NCI-H2196 (cell line): ENCODE measurements at regions not wholly inside any gene's neighbourhood (a gene's known extent, or its start where the extent isn't known, plus 50 kb on each side); places are given as distances from the start of the nearest gene placed in this dataset.
"Not testable (repeated sequence)": the region's sequence is repeated elsewhere in the genome, so short reads cannot be mapped to it uniquely, and the experiment has no call there.

Experiments used
- DNase-seq: peaks from one replicate; lab custom pipeline; 2025; ENCODE audit not compliant: unreplicated experiment; lab: John Stamatoyannopoulos, UW

GRCh38 chr13:111064661-111065060, 50.4 kb upstream of the ARHGEF7 start:
- no peak for DNase-seq

- DNase-seq, result no peak
Observed at GRCh38 chr13:111062966-111063365, 52.1 kb upstream of the ARHGEF7 start.

- no peak for DNase-seq
Observed at GRCh38 chr13:111062305-111062704, 52.8 kb upstream of the ARHGEF7 start.

- no peak for DNase-seq
Observed at GRCh38 chr13:111061358-111062045, 53.6 kb upstream of the ARHGEF7 start.

GRCh38 chr13:111060237-111060919, 54.7 kb upstream of the ARHGEF7 start:
- DNase-seq, result no peak

- no peak for DNase-seq
Observed at GRCh38 chr13:111058796-111059506, 56.2 kb upstream of the ARHGEF7 start.

GRCh38 chr13:111058339-111058738, 56.8 kb upstream of the ARHGEF7 start:
- DNase-seq, result not testable (repeated sequence)

- not testable (repeated sequence) for DNase-seq
Observed at GRCh38 chr13:111051726-111052232, 63.3 kb upstream of the ARHGEF7 start.

GRCh38 chr13:111051041-111051725, 63.9 kb upstream of the ARHGEF7 start:
- no peak for DNase-seq

GRCh38 chr13:111050539-111050879, 64.6 kb upstream of the ARHGEF7 start:
- no peak for DNase-seq

GRCh38 chr13:111049791-111050538, 65.1 kb upstream of the ARHGEF7 start:
- peak; percentile 8 for DNase-seq

GRCh38 chr13:111048387-111048786, 66.7 kb upstream of the ARHGEF7 start:
- no peak for DNase-seq

- no peak for DNase-seq
Observed at GRCh38 chr13:111047326-111047725, 67.8 kb upstream of the ARHGEF7 start.

- no peak for DNase-seq
Observed at GRCh38 chr13:111046590-111047141, 68.4 kb upstream of the ARHGEF7 start.

- DNase-seq, result no peak
Observed at GRCh38 chr13:111045170-111045569, 69.9 kb upstream of the ARHGEF7 start.

- DNase-seq, result no peak
Observed at GRCh38 chr13:111044087-111044830, 70.9 kb upstream of the ARHGEF7 start.

- DNase-seq, result no peak
Observed at GRCh38 chr13:111043575-111043982, 71.5 kb upstream of the ARHGEF7 start.

GRCh38 chr13:111042661-111043226, 72.4 kb upstream of the ARHGEF7 start:
- DNase-seq, result no peak

GRCh38 chr13:111040830-111041229, 74.3 kb upstream of the ARHGEF7 start:
- no peak for DNase-seq
